Gastroesophageal sphincter (tissue), 4 donors: ENCODE measurements at regions not wholly inside any gene's neighbourhood (a gene's known extent, or its start where the extent isn't known, plus 50 kb on each side); places are given as distances from the start of the nearest gene placed in this dataset.

Experiments used
- ATAC-seq: fragments of 150-250 bp; one replicate; pipeline ENCODE4 v1.9.1; 2016; ENCODE audit warnings: mild to moderate bottlenecking, moderate library complexity
- H3K27ac ChIP-seq, 4 donors: fragments of 200-600 bp; sonication (generic) in 3 of 4; 1 replicate in 3 of 4; 2 replicates in 1 of 4; pipeline ENCODE4 v1.5.1; 2016 to 2019
- H3K27me3 ChIP-seq: fragments of 200-600 bp; sonication (generic); one replicate; pipeline ENCODE4 v1.5.1; 2019
- H3K36me3 ChIP-seq, 2 donors: fragments of 200-600 bp; sonication (generic); one replicate each; pipeline ENCODE4 v1.5.1; 2019; ENCODE audit warnings: control low read depth in 1 of 2
- H3K4me1 ChIP-seq, 3 donors: fragments of 200-600 bp; sonication (generic); 1 replicate in 2 of 3; 2 replicates in 1 of 3; pipeline ENCODE4 v1.5.1; 2016 to 2019; ENCODE audit warnings: control low read depth in 2 of 3
- H3K4me3 ChIP-seq, 2 donors: fragments of 200-600 bp; sonication (generic); one replicate each; pipeline ENCODE4 v1.5.1; 2019; ENCODE audit warnings: mild to moderate bottlenecking in 1 of 2, moderate library complexity in 1 of 2
- H3K9me3 ChIP-seq, 3 donors: fragments of 200-600 bp; sonication (generic); one replicate each; pipeline ENCODE4 v1.5.1; 2017 to 2019; ENCODE audit warnings: control low read depth in 2 of 3
- CTCF ChIP-seq, 4 experiments: fragments of 200-600 bp in 2 of 4; fragments of 450-650 bp in 2 of 4; sonication (generic) in 1 of 4; IDR thresholded peaks; one replicate each; pipeline ENCODE4 v1.5.1; 2017 to 2019; ENCODE audit warnings: antibody characterized with exemption in 4 of 4, mild to moderate bottlenecking in 2 of 4, moderate library complexity in 2 of 4
- EP300 ChIP-seq: sonication (generic); formaldehyde crosslinking; IDR thresholded peaks from one replicate; pipeline ENCODE4 v1.6.1; 2017; ENCODE audit warnings: antibody characterized with exemption, mild to moderate bottlenecking
- POLR2A ChIP-seq, 2 donors: fragments of 450-650 bp; IDR thresholded peaks; one replicate each; pipeline ENCODE4 v1.6.1; 2017; ENCODE audit warnings: antibody characterized with exemption in 2 of 2, mild to moderate bottlenecking in 2 of 2, moderate library complexity in 1 of 2
- POLR2AphosphoS5 ChIP-seq: sonication (generic); formaldehyde crosslinking; IDR thresholded peaks from one replicate; pipeline ENCODE4 v1.6.1; 2017; ENCODE audit warnings: antibody characterized with exemption
- WGBS, 2 donors: methylation state at CpG; one replicate each; pipeline ENCODE4 v1.1.5; 2018; ENCODE audit warnings: low coverage in 1 of 2; 5-methylcytosine and 5-hydroxymethylcytosine counted together

GRCh38 chr4:3836406-3836755 is 70.2 kb downstream of the ADRA2C start:
- ATAC-seq: no peak
- Histone ChIP-seq H3K4me3 (no peak overlapping the region), H3K4me1 (no peaks in the 10 kb centered on the region), H3K27me3 (peaks cover 61% of the 10 kb centered on the region), H3K27ac (no peak overlapping the region), H3K36me3 (no peaks in the 10 kb centered on the region), H3K9me3 (peaks cover 0 to 16% (median 0%) of the 10 kb centered on the region in 3 donors)
- WGBS, 2 donors: 19 to 47% methylated on average over 4 to 5 of the region's 10 CpGs
- TF ChIP-seq EP300 (no peak), POLR2A (IDR thresholded peaks at IDR 0.05) (no peak), POLR2AphosphoS5 (no peak), CTCF (IDR thresholded peaks at IDR 0.05) (no peak)

- no peak for ATAC-seq
- H3K4me3 ChIP-seq: no peak overlapping the region
- peaks cover 61% of the 10 kb centered on the region for H3K27me3 ChIP-seq
- H3K9me3 ChIP-seq: peaks cover 0 to 16% (median 0%) of the 10 kb centered on the region in 3 donors
- 37 to 41% methylated on average over 6 to 10 of the region's 14 CpGs for WGBS, 2 donors
- TF ChIP-seq POLR2AphosphoS5 (no peak), POLR2A (IDR thresholded peaks at IDR 0.05) (no peak), CTCF (IDR thresholded peaks at IDR 0.05) (no peak), EP300 (no peak)
- no peaks in the 10 kb centered on the region for H3K36me3 ChIP-seq
- no peaks in the 10 kb centered on the region for H3K4me1 ChIP-seq
- no peak overlapping the region for H3K27ac ChIP-seq
Observed at GRCh38 chr4:3836756-3837601, 70.8 kb downstream of the ADRA2C start.

GRCh38 chr4:3838437-3839380 is 72.5 kb downstream of the ADRA2C start:
- Histone ChIP-seq H3K27ac (no peak overlapping the region), H3K36me3 (no peaks in the 10 kb centered on the region), H3K9me3 (peaks cover 0 to 16% (median 0%) of the 10 kb centered on the region in 3 donors), H3K4me1 (no peaks in the 10 kb centered on the region), H3K27me3 (peaks cover 59% of the 10 kb centered on the region), H3K4me3 (no peak overlapping the region)
- WGBS, 2 donors: 83% methylated on average over 1 of the region's 6 CpGs; no CpG with 5 or more reads in 1 of the 2 donors
- TF ChIP-seq EP300 (no peak), POLR2A (IDR thresholded peaks at IDR 0.05) (no peak), CTCF (IDR thresholded peaks at IDR 0.05) (no peak), POLR2AphosphoS5 (no peak)
- no peak for ATAC-seq

- Histone ChIP-seq H3K4me3 (no peak overlapping the region), H3K36me3 (no peaks in the 10 kb centered on the region), H3K27me3 (peaks cover 6% of the 10 kb centered on the region), H3K9me3 (peaks cover 0 to 13% (median 0%) of the 10 kb centered on the region in 3 donors), H3K27ac (no peak overlapping the region), H3K4me1 (no peaks in the 10 kb centered on the region)
- ATAC-seq: no peak
- TF ChIP-seq EP300: no peak
- WGBS, 2 donors: 24 to 34% methylated on average over 8 of the region's 8 CpGs
Observed at GRCh38 chr4:3845094-3845743, 79.0 kb downstream of the ADRA2C start.
